DMS 273 (cell line): ENCODE measurements at regions not wholly inside any gene's neighbourhood (a gene's known extent, or its start where the extent isn't known, plus 50 kb on each side); places are given as distances from the start of the nearest gene placed in this dataset.
"Not testable (repeated sequence)": the region's sequence is repeated elsewhere in the genome, so short reads cannot be mapped to it uniquely, and the experiment has no call there.

Source experiments
- DNase-seq: peaks from one replicate; lab custom pipeline; 2025; ENCODE audit not compliant: unreplicated experiment; lab: John Stamatoyannopoulos, UW

DNA sequence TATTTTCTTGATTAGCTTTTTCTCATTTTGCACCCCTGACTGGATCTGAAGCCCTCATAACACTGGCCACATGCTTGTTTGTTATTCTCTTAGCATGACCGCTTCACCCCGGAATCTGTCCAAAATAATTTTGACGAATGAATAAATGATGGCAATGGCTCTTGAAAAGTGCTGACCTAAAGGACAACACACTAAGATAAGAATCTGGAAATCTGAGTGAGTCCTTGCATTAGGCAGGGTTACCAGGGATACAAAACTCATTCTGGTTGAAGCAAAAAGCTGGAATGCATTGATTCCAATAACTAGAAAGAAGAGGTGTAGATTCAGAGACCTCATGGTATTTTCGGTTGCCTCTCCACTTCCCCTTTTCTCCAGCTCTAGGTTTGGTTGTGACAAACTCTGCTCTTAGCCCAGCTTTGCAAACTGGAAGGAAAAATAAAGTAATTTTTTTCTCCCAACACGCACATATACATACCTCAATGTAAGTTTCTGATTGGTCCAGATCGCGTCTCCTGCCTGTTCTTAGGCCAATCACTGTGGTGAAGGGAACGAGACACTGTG is 157.4 kb downstream of the SKIDA1 start:
- DNase-seq, result no peak

DNA sequence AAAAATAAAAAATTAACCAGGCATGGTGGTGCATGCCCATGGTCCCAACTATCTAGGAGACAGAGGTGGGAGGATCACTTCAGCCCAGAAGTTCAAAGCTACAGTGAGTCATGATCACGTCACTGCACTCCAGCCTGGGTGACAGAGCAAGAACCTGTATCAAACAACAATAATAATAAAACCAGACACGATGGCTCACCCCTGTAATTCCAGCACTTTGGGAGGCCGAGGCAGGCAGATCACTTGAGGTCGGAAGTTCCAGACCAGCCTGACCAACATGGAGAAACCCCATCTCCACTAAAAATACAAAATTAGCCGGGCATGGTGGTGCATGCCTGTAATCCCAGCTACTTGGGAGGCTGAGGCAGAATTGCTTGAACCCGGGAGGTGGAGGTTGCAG is 159.4 kb downstream of the SKIDA1 start:
- not testable (repeated sequence) for DNase-seq

DNA sequence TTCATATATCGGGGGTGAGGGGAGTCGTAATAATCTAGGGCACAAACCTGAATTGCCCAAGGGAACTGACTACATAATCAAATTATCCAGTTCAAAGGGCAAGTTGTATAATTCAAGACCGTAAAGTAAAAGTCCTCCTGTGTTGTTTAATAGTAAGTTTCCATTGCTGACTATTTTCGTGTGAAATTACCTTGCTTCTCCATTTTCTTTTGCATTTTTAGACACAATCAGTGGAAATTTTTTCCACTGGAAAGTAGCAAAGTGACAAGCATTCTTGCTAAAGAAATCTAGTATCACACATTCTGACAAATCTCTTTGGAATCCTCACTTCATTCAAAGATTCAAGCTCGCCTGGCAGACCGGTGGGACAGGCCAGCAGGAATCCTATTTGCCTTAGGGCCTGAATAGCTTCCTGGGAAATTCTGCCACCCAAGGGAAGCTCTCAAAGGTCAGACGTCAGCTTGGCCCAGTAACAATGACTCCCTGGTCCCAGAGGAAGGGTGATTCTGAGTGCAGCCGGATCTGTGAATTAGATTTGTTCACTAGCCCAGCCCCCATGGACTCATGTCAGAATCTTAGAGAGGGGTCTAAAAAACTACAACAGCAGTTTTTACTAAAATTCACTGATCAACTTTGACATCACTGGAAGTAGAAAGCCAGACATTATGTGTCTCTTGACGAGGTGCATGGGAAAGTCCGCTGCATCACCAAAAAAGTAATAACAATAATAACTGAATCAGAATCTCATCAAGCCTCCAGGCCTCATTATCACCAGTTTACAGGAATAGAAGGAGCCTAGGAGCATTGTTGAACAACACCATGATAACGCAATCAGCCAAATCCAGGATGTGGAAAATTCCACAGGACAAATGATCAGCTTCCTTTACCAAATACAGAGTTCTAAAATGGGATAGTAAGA is 161.0 kb downstream of the SKIDA1 start:
- no peak for DNase-seq

DNA sequence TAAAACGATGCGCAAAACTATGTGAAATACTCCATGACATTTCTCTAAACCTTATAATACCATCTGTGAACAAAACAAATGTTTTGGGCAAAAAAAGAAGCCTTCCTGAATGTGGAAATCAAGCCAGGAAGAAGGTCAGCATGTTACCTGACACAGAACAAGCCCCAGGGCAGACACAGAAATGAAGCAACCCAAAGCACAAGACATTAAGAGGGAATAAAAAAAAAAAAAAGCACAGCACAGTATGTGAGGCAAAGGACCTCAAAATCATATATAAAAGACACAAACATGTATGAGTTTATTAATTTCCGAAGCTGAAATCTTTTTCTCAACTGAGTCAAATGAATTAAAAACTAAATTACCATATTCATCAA is 161.8 kb downstream of the SKIDA1 start:
- no peak for DNase-seq

DNA sequence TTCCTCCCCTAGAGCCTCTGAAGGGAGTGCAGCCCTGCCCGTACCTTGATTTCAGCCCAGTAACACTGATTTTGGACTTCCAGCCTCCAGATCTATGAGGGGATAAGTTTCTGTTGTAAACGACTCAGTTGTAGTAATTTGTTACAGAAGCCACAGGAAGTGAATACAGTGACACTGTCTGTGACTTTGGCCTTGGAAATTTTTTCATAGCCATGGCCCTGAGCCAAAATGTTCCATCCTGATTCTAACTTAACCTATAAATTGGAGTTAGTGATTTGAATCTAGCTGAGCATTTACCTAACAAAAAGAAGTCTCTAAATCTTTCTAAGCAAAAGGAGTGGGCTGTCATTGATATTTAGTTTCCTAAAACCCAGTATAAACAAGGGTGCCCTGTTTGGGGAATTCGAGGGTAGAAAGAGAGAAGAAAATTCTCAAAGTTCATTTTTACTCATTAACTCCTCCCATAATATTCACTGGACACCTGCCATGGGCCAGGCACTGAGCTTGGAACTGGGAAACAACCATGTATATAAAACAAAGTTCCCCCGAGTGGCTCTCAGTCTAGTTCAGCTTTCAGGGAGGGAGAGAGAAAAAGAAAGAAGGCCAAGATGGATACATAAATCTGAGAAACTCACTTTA is 162.3 kb downstream of the SKIDA1 start:
- DNase-seq, result no peak

DNA sequence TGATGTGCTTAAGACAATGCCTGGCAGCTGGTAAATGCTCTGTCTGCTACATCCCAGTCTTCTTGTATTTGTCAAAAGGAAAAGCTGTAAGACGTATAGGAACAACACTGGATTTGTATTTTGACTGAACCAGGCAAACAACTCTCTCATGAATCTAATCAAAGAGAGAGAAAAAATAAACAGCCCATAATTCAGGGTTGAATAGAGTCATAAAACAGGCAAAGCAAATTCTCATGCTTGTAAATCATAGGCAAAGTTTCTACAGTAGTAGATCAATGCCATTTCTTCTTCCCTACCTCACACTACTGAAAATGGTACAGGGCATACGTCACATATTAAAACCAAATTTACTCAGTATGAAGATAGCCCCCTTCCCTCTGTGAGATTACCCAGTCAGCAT is 166.3 kb downstream of the SKIDA1 start:
- DNase-seq, result no peak

DNA sequence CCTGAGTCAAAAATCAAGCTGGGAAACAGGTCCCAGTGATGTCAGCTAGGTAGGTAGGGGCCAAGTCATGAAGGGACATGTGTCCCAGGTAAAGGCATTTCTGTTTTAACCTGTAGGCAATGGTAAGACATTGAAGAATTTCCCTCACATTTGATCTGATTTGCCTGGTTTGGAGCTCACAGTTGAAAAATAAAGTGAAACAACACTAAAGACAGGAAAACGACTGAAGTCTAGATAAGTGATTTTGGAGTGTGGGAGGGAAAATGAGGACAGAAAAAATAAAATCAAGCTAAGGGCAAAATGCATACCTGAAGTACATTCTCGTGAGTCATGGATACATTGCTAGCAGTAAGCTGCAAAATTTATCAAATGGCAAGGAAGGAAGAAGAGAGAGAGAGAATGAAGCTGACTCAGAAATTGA is 169.9 kb downstream of the SKIDA1 start:
- DNase-seq, result no peak

DNA sequence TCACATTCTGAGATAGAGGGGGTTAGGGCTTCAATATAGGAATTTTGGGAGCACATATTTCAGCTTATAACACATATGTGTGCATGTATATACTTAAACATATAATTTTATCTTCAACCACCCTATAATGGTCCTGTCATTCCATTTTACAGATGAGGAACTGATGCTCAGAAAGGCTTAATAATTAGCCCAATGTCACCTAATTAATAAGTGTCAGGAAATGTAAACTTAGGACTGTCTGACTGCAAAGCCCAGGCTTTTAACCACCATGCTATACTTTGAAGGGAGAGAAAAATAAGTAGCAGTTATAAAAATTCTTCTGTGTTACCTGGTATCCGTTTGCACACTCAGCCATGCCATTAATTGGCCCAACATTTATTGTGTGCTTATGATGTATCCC is 172.6 kb downstream of the SKIDA1 start:
- DNase-seq, result no peak

DNA sequence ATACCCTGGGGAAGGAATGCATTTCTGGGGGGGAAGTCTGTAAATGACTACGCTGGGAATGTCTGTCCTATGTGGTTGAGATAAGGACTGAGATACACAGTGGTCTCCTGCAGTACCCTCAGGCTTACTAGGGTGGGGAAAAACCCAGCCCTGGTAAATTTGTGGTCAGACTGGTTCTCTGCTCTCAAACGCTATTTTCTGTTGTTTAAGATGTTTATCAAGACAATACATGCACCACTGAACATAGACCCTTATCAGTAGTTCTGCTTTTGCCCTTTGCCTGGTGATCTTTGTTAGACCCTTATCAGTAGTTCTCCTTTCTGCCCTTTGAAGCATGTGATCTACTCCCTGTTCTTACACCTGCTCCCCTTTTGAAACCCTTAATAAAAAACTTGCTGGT is 173.9 kb downstream of the SKIDA1 start:
- DNase-seq, result not testable (repeated sequence)

DNA sequence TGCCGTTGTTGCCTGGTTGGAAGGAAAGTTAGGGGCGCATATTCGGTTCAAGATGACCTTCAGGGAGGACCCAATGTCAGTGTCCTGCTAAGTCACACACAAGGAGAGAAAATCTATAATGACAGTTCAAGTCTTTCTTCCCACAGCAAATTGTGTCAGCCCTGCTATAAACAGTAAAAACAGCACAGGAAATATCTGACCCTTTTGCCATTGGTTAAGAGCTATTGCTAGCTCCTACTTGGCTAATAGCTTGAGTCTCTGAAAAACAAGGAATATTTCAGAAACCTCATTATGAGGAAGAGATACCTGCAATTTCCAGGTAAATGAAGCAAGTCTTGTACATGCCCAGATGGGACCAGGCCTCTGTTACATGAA is 175.6 kb downstream of the SKIDA1 start:
- DNase-seq, result no peak

DNA sequence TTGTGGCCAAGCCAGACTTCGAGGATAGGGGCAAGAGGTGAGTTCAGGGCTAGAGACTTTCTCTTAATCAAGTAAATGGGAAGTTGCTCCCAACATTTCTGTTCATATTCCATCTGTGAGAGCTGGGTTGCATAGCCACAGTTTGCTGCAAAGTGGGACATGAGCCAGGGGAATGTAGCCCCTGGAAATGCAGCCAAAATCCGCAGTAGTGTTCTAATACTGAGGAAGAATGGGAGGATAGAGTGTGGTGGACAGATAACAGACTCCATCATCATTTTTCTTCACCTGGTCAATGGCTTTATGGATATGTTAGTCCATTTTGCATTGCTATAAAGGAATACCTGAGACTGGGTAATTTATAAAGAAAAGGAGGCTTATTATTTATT is 177.7 kb downstream of the SKIDA1 start:
- no peak for DNase-seq

DNA sequence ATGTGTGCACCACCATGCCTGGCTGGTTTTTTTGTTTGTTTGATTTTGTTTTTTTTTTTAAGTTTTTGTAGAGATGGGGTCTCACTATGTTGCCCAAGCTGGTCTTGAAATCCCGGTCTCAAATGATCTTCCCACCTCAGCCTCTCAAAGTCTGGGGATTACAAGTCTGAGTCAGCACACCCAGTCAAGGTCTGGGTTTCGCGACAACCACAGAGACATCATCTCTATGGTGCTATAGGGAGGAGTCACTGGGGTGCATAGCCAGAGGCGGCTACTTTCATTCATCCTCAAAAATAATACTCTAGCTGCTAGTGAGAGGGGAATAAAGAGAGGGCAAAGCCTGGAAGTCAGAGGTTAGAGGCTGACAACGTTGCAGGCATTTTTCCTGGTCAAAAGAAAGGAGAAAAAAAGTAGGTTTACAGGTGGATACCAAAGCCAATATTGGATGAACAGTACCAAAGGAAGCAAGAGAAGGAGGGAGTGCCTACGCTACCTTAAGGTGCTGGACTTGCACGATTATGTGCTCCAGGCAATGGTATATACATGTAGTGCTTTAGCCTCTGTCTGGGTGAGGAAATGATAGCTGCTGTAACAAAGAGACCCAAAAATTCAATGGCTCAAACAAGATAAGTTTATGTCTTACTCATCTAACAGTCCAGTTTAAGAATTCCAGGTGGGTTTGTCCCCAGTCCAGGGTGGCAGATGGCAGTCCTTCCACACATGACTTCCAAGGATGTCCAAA is 178.3 kb downstream of the SKIDA1 start:
- no peak for DNase-seq

DNA sequence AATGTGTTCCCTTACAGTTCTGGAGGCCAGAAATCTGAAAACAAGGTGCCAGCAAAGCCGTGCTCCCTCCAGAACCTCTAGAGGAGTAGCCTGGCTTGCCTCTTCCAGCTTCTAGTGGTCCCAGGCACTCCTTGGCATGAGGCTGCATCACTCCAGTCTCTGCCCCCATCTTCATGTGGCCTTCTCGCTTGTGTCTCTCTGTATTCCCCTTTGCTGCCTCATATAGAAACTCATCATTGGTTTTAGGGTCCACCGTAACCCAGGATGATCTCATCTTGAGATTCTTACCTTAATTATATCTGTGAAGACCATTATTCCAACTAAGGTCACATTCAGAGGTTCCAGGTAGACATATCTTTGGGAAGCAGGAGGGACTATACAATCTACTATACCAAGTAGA is 182.4 kb downstream of the SKIDA1 start:
- no peak for DNase-seq

DNA sequence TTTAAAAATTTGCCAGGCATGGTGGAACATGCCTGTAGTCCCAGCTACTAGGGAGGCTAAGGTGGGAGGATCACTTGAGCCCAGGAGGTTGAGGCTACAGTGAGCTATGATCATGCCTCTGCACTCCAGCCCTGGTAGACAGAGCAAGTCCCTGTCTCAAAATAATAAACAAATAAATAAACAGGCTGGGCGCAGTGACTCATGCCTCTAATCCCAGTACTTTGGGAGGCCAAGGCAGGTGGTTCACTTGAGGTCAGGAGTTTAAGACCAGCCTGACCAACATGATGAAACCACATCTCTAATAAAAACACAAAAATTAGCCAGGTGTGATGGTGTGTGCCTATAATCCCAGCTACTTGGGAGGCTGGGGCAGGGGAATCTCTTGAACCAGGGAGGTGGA is 183.0 kb downstream of the SKIDA1 start:
- not testable (repeated sequence) for DNase-seq

DNA sequence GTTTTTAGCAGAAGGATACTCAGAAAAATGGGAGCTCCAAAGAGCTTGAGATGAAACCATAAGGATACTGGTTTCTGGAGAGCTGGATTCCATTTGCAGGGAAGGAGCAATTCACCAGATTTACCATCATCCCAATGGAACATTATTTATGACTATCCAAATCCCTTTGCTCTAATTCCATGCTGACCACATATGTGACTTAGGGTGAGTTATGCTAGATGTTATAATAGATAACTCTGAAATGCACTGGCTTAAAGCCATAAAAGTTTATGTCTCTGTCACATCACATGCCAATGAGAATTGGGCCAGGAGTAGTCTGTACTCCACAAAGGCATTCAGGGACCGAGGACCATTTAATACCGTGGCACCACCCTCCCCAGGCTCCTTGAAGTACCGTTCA is 185.2 kb downstream of the SKIDA1 start:
- DNase-seq, result no peak

DNA sequence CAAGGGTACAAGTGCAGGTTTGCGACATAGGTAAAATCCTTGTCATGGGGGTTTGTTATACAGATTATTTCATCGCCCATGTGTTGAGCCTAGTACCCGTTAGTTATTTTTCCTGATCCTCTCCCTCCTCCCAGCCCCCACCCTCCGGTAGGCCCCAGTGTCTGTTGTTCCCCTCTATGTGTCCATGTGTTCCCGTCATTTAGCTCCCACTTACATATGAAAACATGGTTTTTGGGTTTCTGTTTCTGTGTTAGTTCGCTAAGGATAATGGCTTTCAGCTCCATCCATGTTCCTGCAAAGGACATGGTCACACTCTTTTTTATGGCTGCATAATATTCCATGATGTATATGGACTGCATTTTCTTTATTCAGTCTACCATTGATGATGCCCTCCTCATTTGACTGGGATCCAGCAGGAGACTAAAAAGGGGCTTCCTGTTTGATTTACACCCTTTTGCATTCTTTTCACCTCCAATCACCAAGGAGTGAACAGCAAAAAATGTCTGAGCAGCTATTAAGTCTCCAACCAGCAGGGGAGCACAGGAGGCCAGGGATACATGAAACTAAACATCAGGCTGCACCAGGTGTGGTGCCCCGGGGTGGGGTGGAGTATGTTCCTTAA is 188.2 kb downstream of the SKIDA1 start:
- DNase-seq, result no peak

DNA sequence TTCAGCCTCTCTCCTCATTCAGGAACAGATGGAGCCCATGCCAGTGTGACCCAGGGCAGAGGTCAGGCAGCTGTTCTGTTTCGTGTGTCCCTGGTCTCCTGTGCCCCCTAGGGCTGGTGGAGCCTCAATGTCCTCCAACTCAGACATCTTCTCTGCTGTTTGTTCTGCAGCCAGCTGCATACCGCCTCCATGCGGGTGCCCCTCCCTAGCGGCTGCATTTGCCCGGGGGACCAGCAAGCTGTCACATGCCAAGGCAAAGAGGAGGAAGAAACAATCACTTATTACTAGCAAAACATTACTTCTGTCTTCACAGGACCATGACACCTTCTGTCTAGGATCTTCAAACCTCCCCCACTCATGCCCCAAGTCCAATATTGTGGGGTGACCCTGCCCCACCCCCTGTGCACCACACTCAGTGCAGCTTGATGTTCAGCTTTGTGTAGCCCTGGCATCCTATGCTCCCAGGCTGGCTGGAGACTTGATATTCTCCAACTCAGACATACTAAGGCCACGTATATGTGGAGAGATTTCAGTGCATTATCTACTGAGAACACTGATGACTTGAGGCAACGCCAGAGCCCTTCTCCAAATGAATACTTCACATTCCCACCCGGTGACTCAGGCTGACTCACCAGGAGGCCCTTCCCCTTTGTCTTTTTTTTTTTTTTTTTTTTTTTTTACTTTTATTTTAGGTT is 188.9 kb downstream of the SKIDA1 start:
- peak; percentile 53 for DNase-seq

DNA sequence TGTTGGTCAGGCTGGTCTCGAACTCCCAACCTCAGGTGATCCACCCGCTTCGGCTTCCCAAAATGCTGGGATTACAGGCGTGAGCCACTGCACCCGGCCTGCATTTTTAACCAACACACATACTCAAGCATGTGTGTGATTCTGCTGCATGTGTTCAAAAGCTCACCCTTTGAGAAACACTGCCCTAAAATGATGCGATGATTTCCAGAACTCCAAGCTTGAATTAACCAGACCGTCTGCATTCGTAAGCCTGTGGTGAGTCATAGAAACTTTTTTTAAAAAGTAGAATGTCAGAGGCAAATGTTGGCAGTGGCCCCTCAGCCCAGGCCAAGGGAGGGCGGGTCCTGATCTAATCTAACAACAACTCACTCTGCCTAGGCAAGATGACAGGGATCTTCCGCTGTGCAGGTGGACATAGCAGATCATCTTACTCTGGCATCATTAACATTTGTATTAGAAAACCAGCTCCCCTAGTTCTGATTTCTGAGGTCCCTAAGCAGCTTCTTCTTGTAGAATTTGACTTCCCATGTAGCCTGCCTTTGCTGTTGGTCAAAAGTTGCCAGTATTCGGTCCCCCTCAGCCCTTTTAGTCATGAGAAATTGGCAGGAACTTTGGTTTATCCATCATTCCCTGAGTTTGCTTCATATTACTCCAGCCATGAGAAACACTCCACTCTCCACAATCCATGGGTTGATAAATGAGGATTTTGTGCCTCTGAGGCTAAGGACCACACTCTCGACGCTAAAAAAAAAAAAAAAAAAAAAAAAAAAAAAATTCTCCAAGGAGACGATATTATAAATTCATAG is 190.4 kb downstream of the SKIDA1 start:
- DNase-seq, result peak; percentile 18

DNA sequence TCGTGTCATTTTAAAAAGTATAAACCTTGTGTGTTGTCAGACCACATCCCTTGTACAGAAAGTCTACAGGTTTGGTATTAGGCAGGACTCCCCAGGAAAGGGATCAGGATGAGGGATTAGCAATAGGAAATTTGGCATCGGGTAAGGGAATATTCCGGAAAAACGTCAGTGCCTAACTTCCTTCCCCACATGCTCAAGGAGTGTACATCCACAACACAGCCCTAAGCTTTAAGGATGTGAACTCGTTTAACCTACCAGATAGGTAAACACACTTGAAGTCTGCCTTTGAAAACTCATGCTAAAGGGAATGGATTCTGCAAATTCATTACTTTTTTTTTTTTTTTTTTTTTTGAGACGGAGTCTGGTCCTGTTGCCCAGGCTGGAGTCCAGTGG is 194.9 kb downstream of the SKIDA1 start:
- DNase-seq, result no peak
